HL-60/S4 (cell line): ENCODE measurements at regions not wholly inside any gene's neighbourhood (a gene's known extent, or its start where the extent isn't known, plus 50 kb on each side); places are given as distances from the start of the nearest gene placed in this dataset.
"Not testable (repeated sequence)": the region's sequence is repeated elsewhere in the genome, so short reads cannot be mapped to it uniquely, and the experiment has no call there.

Source experiments
- in situ Hi-C: fragments of 300-500 bp; cut with MboI; formaldehyde crosslinking; loops from 2 replicates; pipeline ENCODE4 v1.14.3; 2022; ENCODE audit warnings: low sequenced_read_pairs

- in situ Hi-C loops: no loop called here
Observed at GRCh38 chr5:174501461-174502069, 222.8 kb upstream of the MSX2 start.

DNA sequence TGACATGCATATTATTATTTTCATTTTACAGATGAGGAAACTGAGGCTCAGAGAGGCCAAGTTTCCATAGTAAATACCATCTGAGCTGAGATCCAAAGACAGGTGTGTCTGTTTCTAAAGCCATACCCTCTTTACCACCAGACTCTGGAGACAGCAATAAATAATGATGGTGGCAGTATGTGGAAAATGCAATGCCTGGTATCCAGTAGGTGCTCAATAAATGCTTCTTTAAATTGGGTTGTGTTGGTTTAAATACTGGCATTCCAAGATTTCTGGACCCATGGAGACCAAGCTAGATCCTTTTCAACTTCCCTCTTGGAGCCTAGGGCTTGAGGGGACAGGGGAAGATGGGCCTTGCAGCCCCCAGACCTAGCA, 221.3 kb upstream of the MSX2 start:
- in situ Hi-C loops: no loop called here

DNA sequence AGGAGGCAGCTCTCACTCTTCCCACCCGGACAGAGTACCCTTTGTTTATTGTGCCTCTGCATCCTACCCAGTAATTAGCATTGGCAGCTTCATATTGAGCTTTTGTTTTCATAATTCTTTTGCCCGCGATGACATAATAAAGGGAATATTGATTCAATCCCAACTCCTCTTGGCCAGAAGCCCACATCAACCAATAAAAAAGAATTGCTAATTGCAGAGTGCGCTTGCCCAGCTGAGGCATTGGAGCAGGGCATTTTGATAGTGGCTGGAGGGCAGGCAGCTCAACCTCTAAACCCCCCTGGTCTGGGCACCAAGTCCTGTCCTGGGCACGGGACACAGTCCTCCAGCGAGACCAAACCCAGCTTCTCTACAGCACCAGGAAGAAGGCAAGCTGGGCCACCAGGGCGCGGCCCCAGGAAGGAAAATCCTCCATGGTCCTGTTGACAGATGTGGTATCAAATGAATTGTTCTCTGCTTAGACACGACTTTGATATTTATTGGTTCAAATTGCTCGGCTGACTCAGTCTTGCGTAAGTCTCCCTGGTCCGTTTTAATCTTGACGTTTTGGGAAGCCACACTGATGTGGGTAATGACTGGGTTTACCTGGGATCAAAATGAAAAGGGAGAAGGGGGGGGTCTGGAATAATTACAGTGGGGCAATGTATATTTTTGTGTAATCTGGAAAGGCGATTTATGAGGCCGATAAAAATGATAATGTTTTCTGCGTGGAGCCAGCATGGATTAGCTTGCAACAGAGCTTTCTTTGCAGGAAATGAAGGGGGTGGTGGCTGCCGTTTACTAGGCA, 220.7 kb upstream of the MSX2 start:
- in situ Hi-C loops: no loop called here

- in situ Hi-C loops: no loop called here
Observed at GRCh38 chr5:174504266-174504726, 220.1 kb upstream of the MSX2 start.

DNA sequence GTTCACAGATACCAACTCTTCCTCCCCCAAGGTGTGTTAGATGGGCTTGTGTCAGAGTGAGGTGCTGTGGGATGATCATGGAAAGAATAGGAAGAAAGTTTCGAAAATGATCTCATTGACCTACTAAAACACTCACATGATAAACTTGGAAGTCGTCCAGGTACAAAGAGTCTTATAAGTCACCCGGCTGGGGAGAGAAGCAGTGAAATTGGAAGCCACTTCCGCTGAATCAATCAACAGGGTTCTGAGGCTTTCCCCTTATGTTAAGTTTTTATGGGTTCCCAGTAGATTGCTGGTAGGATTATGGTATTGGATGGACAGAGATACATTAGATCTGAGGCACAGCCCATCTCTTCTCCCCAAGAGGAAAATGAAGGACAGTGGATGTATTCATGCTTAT, 218.8 kb upstream of the MSX2 start:
- in situ Hi-C loops: no loop called here

GRCh38 chr5:174510782-174511453, 213.5 kb upstream of the MSX2 start:
- in situ Hi-C loops: not testable (repeated sequence)

DNA sequence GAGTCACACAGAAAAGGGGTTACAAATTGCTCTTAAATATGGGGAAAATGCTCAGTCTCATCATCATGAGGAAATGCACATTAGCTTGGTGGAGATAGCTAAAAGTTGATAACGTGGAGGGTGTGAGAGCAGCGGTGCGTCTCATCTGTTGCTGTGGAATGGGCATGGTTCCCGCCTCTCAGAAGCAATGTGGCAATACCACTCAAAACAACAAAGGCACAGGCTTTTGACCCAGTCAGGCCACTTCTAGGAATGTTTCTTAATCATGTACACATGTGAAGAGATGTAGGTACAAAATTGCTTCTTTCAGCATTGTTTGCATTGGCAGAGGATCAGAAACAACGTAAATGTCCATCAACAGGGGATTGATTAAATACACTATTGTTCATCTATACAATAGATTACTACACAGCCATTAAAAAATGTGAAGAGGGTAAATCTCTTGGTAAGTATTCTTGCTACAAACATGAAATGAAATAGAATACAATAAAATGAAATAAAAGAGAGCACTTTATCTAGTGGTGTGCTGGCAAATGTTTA, 212.6 kb upstream of the MSX2 start:
- in situ Hi-C loops: no loop called here

DNA sequence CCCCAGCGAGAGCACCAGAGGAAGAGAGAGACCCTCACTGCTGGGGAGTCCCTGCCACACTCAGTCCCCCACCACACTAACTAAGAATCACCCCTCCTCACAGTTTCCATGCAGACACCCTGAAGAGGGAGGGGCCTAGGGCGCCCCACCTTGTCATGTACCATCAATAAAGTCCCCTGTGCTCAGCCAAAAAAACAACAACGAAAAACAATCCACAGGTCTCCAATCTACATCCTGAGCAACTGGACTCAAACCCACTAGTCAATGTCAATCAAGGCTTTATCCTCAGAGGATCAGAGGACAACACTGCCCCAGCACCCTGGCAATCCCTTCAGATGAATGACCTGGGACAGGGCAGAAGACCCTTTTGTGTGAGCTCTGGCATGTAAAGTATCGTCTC, 210.1 kb upstream of the MSX2 start:
- in situ Hi-C loops: no loop called here

DNA sequence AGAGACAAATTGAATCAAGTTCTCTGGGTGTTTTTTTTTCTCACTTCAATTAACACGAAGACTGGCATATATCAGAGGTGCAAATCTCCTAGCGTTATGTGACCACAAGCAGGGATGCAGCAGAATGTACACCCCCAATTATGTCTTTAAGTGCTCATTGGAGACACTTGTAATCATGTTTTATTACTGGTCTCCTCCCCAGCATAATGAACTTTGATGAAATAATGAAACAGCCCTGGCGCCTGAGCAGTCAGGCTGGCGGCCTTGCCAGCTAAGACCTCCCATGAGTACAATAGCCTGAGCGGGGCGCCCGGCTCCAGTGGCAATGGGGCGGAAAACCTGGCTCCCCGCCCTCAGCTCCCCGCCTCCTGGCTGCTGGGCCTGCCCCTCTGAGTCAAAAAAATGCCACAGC, 209.4 kb upstream of the MSX2 start:
- in situ Hi-C loops: no loop called here

GRCh38 chr5:174516741-174517140, 207.6 kb upstream of the MSX2 start:
- in situ Hi-C loops: no loop called here

- in situ Hi-C loops: no loop called here
Observed at GRCh38 chr5:174518512-174518911, 205.9 kb upstream of the MSX2 start.

GRCh38 chr5:174520420-174521396, 203.7 kb upstream of the MSX2 start:
- in situ Hi-C loops: no loop called here

GRCh38 chr5:174521449-174521848, 202.9 kb upstream of the MSX2 start:
- in situ Hi-C loops: no loop called here

GRCh38 chr5:174522480-174523260, 201.7 kb upstream of the MSX2 start:
- in situ Hi-C loops: no loop called here

DNA sequence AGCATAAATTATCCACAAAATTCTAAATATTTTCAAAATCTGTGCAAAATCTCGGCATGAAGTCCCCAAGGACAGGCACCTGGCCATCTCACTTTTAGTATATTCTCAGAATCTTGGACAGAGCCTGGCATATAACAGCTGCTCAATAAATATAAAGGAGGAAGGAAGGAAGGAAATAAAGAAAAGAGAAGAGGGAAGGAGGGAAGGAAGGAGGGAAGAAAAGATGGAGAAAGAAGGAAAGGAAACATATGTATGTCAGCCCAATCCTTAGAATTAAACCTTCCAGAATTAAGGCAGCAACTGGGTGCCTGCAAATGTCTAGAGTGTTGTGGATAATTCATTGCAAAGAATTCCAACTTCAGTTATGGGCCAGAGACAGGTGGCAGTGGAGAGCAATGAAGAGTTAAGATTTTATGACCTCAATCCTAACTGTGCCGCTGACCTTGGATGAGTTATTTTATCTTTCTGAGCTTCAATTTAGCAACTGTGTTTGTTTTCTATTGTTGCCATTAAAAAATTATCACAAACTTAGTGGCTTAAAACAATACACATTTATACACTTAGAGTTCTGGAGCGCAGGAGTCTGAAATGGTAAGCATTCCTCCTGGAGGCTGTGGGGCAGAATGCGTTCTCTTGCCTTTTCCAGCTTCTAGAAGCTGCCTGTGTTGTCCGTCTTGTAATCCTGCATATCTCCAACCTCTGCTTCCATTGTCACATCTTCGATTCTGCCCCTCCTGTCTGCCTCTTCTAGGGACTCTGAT, 200.9 kb upstream of the MSX2 start:
- in situ Hi-C loops: no loop called here

DNA sequence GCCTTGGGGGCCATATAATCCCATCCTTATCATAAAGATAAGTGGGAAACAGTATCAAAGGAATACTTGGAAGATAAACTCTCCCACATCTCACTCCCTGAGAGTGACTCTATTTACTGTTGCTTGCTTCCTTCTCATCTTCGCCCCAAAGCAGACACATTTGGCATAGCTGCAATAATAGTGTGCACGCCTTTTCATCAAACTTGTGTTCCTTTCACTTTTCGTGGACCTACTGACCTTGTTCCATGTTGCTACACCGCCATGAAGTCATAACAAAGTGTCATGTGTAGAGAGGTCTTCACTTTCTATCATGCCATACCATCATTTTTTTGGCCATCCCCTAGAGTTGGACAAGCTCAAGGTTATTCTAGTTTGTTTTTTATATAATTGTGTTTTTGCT, 200.0 kb upstream of the MSX2 start:
- in situ Hi-C loops: no loop called here

DNA sequence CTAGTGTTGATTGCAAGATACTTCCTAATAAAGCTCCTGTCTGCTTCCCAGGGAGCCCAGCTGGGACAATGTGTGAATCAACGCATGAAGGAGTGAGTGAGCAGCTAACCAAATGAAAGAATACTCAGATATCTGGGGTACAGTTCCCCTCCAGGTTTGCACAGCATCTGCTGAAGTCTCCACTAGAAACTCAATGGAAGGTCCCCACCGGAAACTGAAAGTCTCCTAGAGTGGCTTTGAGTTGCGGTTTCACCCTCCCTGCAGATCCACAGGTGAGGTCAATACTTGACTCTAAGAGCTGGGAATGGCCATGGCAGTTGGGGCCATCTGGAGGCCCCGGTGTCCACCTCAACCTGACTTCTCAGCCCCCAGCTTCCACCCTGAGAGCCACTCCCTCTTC, 198.2 kb upstream of the MSX2 start:
- in situ Hi-C loops: no loop called here

GRCh38 chr5:174527916-174528540, 196.4 kb upstream of the MSX2 start:
- in situ Hi-C loops: no loop called here
